ENCODE measurements at regions not wholly inside any gene's neighbourhood (a gene's known extent, or its start where the extent isn't known, plus 50 kb on each side); places are given as distances from the start of the nearest gene placed in this dataset.

- TF ChIP-seq EZH2 (IDR thresholded peaks at IDR 0.05; ENCODE audit: insufficient read depth, poor library complexity, severe bottlenecking) (no peak), EZH2phosphoT487 (IDR thresholded peaks at IDR 0.05; ENCODE audit: insufficient read depth, low read depth) (no peak)
Measured at GRCh38 chr17:11122908-11123307, 118.1 kb upstream of the SHISA6 start.

Data from GM23248 (cell line).